HUES48 (cell line): ENCODE measurements at regions not wholly inside any gene's neighbourhood (a gene's known extent, or its start where the extent isn't known, plus 50 kb on each side); places are given as distances from the start of the nearest gene placed in this dataset.

Source experiments
- H3K27ac ChIP-seq: one replicate; pipeline ENCODE4 v1.7.0; 2013; ENCODE audit warnings: low read depth, low read length, inconsistent platforms
- H3K27me3 ChIP-seq: 2 replicates; pipeline ENCODE4 v1.6.1; 2013; ENCODE audit warnings: mild to moderate bottlenecking, low read length; ENCODE audit not compliant: control insufficient read depth, insufficient read depth
- H3K36me3 ChIP-seq: 2 replicates; pipeline ENCODE4 v1.6.1; 2013; ENCODE audit warnings: low read length; ENCODE audit not compliant: control insufficient read depth, insufficient read depth
- H3K4me1 ChIP-seq: 2 replicates; pipeline ENCODE4 v1.6.1; 2013; ENCODE audit warnings: mild to moderate bottlenecking, low read length; ENCODE audit not compliant: control insufficient read depth, insufficient read depth
- H3K4me3 ChIP-seq: 2 replicates; pipeline ENCODE4 v1.5.1; 2013; ENCODE audit warnings: mild to moderate bottlenecking, low read depth, low read length
- H3K9ac ChIP-seq: 2 replicates; pipeline ENCODE4 v1.6.1; 2013; ENCODE audit warnings: mild to moderate bottlenecking, low read depth, low read length, moderate library complexity
- H3K9me3 ChIP-seq: 2 replicates; pipeline ENCODE4 v1.6.1; 2013; ENCODE audit warnings: low read length; ENCODE audit not compliant: control insufficient read depth, insufficient read depth

DNA sequence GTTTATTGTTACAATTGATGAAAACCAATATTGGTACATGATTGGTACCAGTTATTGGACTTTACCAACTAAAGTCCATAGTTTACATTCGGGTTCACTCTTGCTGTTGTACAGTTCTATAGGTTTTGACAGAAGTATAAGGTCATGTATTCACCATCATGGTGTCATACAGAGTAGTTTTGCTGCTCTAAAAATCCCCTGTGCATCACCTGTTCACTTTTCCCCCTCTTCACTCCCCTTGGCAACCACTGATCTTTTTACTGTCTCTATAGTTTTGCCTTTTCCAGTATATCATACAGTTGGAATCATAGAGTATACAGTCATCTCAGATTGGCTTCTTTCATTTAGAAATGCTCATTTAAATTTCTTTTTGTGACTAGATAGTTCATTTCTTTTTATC, 51.2 kb upstream of the MED4 start:
- Histone ChIP-seq H3K9me3 (no peaks in the 10 kb centered on the region), H3K36me3 (no peaks in the 10 kb centered on the region), H3K27me3 (no peaks in the 10 kb centered on the region), H3K4me1 (no peaks in the 10 kb centered on the region), H3K4me3 (no peak overlapping the region), H3K9ac (no peak overlapping the region), H3K27ac (no peak overlapping the region)
